H1 (cell line): ENCODE measurements at regions not wholly inside any gene's neighbourhood (a gene's known extent, or its start where the extent isn't known, plus 50 kb on each side); places are given as distances from the start of the nearest gene placed in this dataset.

ENCODE experiments used
- ATF3 ChIP-seq: IDR thresholded peaks from 2 replicates; pipeline ENCODE4 v1.6.1; 2011; ENCODE audit warnings: low read depth, mild to moderate bottlenecking, low read length; ENCODE audit not compliant: insufficient read depth
- E2F6 ChIP-seq: IDR thresholded peaks from 2 replicates; pipeline ENCODE4 v1.6.1; 2012; ENCODE audit warnings: inconsistent platforms
- EP300 ChIP-seq, 2 experiments: IDR thresholded peaks; 1 replicate in 1 of 2; 2 replicates in 1 of 2; pipeline ENCODE4 v1.6.1; 2011 to 2012; ENCODE audit warnings: low read depth in 2 of 2, low read length in 2 of 2, mild to moderate bottlenecking in 2 of 2, borderline replicate concordance in 1 of 2, inconsistent platforms in 1 of 2, moderate library complexity in 1 of 2
- EZH2 ChIP-seq: fragments of 200-600 bp; sonication (generic); IDR thresholded peaks from 2 replicates; pipeline ENCODE4 v1.7.1; 2012; ENCODE audit warnings: low read depth, mild to moderate bottlenecking, moderate library complexity, low read length, inconsistent platforms; ENCODE audit not compliant: severe bottlenecking
- GABPA ChIP-seq: IDR thresholded peaks from 2 replicates; pipeline ENCODE4 v1.6.1; 2011; ENCODE audit warnings: mild to moderate bottlenecking, low read length, moderate library complexity, borderline replicate concordance; ENCODE audit not compliant: insufficient read depth
- JUND ChIP-seq: IDR thresholded peaks from 2 replicates; pipeline ENCODE4 v1.6.1; 2011; ENCODE audit warnings: mild to moderate bottlenecking, improper control_type of control experiment, low read length
- MAX ChIP-seq: IDR thresholded peaks from 2 replicates; pipeline ENCODE4 v1.6.1; 2012; ENCODE audit warnings: inconsistent platforms
- RFX5 ChIP-seq: IDR thresholded peaks from 2 replicates; pipeline ENCODE4 v1.6.1; 2011; ENCODE audit warnings: low read depth, low read length, improper control_type of control experiment, borderline replicate concordance
- SIN3A ChIP-seq, 2 experiments: IDR thresholded peaks in 1 of 2; conservative IDR thresholded peaks in 1 of 2; 2 replicates each; pipeline ENCODE4 v1.6.1; 2011 to 2012; ENCODE audit warnings: low read length in 2 of 2, improper control_type of control experiment in 1 of 2, low read depth in 1 of 2, mild to moderate bottlenecking in 1 of 2
- SIX5 ChIP-seq: IDR thresholded peaks from 2 replicates; pipeline ENCODE4 v1.6.1; 2011; ENCODE audit warnings: mild to moderate bottlenecking, low read depth, low read length
- TAF1 ChIP-seq: IDR thresholded peaks from 2 replicates; pipeline ENCODE4 v1.6.1; 2011; ENCODE audit warnings: mild to moderate bottlenecking, low read depth, low read length
- TF ChIP-seq, protein P1 (sequence below), 3 experiments: IDR thresholded peaks; 1 replicate in 2 of 3; 2 replicates in 1 of 3; pipeline versions ENCODE4 v1.5.1 to v1.6.1; 2011; ENCODE audit warnings: low read length in 3 of 3, mild to moderate bottlenecking in 3 of 3, inconsistent platforms in 2 of 3, low read depth in 1 of 3, moderate library complexity in 1 of 3; ENCODE audit not compliant: insufficient read depth in 1 of 3; ENCODE audit errors: control extremely low read depth in 1 of 3

- TF ChIP-seq EZH2 (no peak), EP300 (IDR thresholded peaks at IDR 0.05; ENCODE audit: borderline replicate concordance in 1 of 2, low read depth in 2 of 2, low read length in 2 of 2) (no peak), E2F6 (no peak), SIN3A (conservative IDR thresholded peaks at IDR 0.05 in 1 of 2, IDR thresholded peaks at IDR 0.05 in 1 of 2; ENCODE audit: low read depth in 1 of 2, low read length in 2 of 2) (no peak), RFX5 (no peak), GABPA (no peak), JUND (no peak), SIX5 (no peak), TAF1 (no peak), MAX (no peak), ATF3 (no peak)
- TF ChIP-seq, protein P1, sequence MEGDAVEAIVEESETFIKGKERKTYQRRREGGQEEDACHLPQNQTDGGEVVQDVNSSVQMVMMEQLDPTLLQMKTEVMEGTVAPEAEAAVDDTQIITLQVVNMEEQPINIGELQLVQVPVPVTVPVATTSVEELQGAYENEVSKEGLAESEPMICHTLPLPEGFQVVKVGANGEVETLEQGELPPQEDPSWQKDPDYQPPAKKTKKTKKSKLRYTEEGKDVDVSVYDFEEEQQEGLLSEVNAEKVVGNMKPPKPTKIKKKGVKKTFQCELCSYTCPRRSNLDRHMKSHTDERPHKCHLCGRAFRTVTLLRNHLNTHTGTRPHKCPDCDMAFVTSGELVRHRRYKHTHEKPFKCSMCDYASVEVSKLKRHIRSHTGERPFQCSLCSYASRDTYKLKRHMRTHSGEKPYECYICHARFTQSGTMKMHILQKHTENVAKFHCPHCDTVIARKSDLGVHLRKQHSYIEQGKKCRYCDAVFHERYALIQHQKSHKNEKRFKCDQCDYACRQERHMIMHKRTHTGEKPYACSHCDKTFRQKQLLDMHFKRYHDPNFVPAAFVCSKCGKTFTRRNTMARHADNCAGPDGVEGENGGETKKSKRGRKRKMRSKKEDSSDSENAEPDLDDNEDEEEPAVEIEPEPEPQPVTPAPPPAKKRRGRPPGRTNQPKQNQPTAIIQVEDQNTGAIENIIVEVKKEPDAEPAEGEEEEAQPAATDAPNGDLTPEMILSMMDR (IDR thresholded peaks at IDR 0.05; ENCODE audit: control extremely low read depth in 1 of 3, insufficient read depth in 1 of 3, low read depth in 1 of 3, low read length in 3 of 3), result no peak
These were observed 180.4 kb downstream of the TMEM26 start for GRCh38 chr10:61272781-61273180.
